ENCODE measurements at regions not wholly inside any gene's neighbourhood (a gene's known extent, or its start where the extent isn't known, plus 50 kb on each side); places are given as distances from the start of the nearest gene placed in this dataset.

GRCh38 chr18:54075689-54076088, 148.8 kb downstream of the MBD2 start:
- TF ChIP-seq NR2F6 (CRISPR knock-in tag; IDR thresholded peaks at IDR 0.05) (no peak), RBM15 (IDR thresholded peaks at IDR 0.05; ENCODE audit: insufficient read depth, low read length) (no peak)

Data from K562 (cell line).